GM18517 (cell line): ENCODE measurements at regions not wholly inside any gene's neighbourhood (a gene's known extent, or its start where the extent isn't known, plus 50 kb on each side); places are given as distances from the start of the nearest gene placed in this dataset.

ENCODE experiments used
- ATAC-seq: cut with Tn5 transposase; IDR thresholded peaks from one replicate; pipeline ENCODE4 v1.9.1; 2021; ENCODE audit warnings: mild to moderate bottlenecking, moderate library complexity; ENCODE audit not compliant: unreplicated experiment

- ATAC-seq: no peak
Measured at GRCh38 chr4:23674694-23675093, 215.2 kb downstream of the PPARGC1A start.

- ATAC-seq: no peak
Measured at GRCh38 chr4:23667659-23668058, 222.2 kb downstream of the PPARGC1A start.

DNA sequence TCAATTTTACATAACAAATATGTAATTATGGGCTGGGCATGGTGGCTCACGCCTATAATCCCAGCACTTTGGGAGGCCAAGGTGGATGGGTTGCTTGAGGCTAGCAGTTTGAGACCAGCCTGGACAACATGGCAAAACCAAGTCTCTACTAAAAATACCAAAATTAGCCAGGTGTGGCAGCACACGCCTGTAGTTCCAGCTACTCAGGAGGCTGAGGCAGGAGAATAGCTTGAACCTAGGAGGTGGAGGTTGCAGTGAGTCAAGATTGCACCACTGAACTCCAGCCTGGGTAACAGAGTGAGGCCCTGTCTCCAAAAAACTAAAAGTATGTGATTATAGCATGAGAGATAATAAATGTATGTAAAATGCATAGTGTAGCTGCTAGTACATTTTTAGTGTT, 229.0 kb downstream of the PPARGC1A start:
- no peak for ATAC-seq

DNA sequence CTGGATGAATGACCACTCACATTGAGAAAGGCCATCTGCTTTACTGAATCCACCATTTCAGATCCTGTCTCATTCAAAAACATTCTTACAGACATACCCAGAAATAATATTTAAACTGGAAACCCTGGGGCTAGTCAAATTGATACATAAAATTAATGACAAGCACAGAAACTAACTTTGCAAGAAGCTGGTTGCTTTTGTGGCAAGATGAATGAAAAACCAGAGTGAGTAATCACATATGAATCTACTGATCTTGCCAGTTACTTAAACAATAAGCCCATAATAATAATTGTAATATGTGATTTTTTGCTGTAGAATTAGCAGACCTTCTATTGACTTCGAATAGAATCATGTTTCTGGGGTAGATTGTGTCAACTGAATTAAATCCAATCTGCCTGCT, 235.1 kb downstream of the PPARGC1A start:
- no peak for ATAC-seq

- ATAC-seq: no peak
Measured at GRCh38 chr4:23648854-23649596, 240.8 kb downstream of the PPARGC1A start.

DNA sequence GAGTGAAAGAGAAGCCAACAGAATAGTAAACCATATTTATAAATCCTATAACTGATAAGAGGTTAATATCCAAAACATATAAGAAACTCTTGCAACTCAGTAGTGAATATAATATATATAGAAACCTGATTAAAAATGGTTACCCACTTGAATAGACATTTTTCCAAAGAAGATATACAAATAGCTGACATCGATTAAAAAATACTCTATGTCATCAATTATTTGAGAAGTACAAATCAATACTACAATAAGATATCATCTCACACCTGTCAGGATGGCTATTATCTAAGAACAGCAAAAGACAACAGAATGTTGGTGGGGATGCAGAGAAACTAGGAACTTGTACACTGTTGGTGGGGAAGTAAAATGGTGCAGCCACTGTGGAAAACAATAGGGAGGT, 254.4 kb downstream of the PPARGC1A start:
- ATAC-seq: no peak

- ATAC-seq: no peak
Measured at GRCh38 chr4:23631255-23631950, 258.4 kb downstream of the PPARGC1A start.

DNA sequence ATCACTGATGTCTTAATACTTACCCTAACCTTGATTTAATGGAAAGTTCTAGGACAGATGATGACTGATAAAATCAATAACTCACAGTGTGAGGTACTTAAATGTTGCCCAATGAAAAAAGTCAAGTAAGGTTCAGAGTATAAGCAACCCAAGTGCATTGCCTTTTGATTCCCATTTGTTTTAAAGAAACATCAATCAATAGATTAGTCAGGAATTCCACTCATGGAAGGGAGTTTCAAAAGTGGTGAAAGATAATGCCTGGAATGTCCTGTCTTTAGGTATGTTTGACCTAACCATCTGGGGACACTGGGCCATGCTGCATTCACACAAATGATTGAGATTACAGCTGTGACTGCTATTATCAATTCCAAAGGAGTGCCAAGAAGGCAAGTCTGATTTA, 259.7 kb downstream of the PPARGC1A start:
- no peak for ATAC-seq

DNA sequence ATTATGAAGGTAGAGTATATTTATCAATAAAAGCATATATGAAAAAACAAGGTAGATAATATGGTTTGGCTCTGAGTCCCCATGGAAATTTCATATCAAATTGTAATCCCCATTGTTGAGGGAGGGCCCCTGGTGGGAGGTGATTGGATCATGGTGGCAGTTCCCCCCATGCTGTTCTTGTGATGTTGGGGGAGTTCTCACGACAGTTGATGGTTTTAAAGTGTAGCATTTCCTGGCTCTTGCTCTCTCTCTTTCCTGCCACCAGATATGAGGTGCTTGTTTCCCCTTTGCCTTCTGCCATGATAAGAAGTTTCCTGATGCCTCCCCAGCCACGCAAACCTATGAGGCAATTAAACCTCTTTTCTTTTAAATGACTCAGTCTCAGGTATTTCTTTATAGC, 260.4 kb downstream of the PPARGC1A start:
- ATAC-seq: no peak

GRCh38 chr4:23614284-23614892, 275.5 kb downstream of the PPARGC1A start:
- ATAC-seq: no peak

- ATAC-seq: no peak
Measured at GRCh38 chr4:23613782-23614181, 276.1 kb downstream of the PPARGC1A start.

GRCh38 chr4:23602720-23603119, 287.1 kb downstream of the PPARGC1A start:
- ATAC-seq: no peak

- ATAC-seq: no peak
Measured at GRCh38 chr4:23594125-23594524, 295.7 kb downstream of the PPARGC1A start.

DNA sequence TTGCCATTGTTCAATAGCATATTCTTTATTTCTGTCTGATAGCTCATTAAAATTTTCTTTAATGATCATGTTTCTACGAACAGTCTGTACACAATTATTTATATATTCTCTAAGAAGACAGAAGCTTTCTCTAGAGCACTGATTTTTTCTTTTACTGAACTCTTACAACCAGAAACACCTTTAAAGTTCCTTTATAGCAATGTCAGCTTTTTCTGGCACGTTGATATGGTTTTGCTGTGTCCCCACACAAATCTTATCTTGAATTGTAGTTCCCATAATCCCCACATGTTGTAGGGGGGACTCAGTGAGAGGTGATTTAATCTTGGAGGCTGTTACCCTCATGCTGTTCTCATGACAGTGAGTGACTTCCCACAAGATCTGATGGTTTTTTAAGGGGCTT, 299.4 kb downstream of the PPARGC1A start:
- no peak for ATAC-seq

DNA sequence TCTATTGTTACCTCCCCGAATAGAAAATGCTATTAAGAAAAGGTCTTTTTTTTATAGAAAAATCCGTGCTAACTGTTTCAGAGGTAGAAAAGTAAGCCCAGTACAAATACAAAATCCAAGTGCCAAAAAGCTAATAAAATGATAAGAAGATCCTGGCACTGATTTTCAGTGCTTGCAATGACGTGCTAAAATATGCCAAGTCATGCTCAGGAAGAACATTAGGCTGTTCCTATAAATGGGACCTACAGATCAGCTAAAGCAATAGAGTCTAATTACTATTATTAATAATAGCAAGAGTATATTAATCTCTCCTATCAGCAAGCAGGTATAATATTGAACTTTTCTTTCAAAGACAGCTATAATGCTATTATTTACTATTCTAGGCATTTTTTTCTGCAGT, 305.8 kb downstream of the PPARGC1A start:
- ATAC-seq: no peak

GRCh38 chr4:23582671-23583070, 307.2 kb downstream of the PPARGC1A start:
- ATAC-seq: no peak

GRCh38 chr4:23579166-23579565, 310.7 kb downstream of the PPARGC1A start:
- ATAC-seq: no peak

DNA sequence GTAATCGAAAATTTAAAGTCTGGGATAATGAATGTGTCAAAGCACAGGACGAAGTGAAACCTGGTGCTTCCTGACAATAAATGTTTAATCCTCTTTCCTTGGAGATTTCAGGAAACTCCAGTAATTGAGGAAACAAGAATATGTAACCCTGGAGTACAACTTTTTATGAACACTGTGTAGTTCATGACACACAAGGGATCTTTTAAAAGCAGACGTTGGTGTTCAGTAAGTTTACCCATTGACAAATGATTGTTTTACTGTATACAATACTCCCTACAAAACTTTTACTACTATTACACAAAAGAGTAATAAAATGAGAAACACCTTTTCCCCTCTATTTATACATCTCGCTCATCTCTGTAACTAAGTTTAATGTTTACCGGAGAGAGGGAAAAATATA, 312.4 kb downstream of the PPARGC1A start:
- no peak for ATAC-seq

GRCh38 chr4:23572382-23572781, 317.5 kb downstream of the PPARGC1A start:
- ATAC-seq: no peak

DNA sequence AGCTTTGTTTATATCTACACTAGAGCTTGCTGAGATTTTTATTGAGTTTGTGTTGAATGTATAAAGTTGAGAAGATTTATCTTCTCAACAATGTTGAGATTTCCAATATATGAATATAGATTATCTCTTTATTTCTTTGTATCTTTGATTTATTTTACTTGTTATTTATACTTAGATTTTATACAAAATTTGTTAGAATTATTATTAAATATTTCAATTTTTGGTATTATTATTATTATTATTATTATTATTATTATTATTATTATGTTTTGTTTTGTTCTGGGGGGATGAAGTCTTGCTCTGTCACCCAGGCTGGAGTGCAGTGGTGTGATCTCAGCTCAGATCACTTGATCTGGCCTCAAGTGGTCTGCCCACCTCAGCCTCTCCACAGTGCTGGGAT, 322.5 kb downstream of the PPARGC1A start:
- ATAC-seq: no peak

DNA sequence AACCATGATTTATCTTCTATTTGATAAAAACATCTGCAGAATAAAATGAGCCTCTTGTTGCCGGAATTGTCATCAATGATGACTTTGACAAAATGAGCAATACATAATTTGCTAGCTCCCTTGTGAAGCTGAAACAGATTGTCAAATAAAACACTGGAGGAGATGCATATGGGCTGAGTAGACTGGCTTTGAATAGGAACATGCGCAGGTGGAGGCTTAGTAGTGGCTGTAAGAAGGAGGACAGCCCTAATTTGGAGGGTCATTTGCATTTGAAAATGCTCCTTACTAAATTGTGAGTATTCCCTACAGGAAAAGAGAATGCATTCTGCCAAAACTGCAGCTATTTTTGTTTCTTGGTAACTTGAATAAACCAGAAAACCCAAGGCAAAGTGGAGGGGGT, 329.1 kb downstream of the PPARGC1A start:
- ATAC-seq: no peak

DNA sequence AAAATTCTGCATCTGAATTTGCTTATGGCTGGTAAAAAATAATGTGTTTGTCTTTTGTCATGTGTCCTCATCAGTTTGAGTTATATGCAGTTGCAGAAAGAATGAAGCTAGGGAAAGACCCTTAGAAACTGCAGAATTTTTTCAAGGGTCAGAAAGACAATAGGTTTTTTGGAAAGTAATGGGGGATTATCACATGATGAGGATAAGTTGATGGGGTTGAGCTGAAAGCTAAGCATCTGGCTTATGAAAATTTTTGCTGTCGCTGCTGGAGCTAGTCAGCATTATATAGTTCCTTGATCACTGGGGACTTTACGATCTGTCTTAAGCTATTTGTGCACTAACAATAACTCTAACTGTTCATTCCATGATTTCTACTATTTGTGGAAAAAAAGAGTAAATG, 331.7 kb downstream of the PPARGC1A start:
- no peak for ATAC-seq
